PC-3 (cell line): ENCODE measurements at regions not wholly inside any gene's neighbourhood (a gene's known extent, or its start where the extent isn't known, plus 50 kb on each side); places are given as distances from the start of the nearest gene placed in this dataset.

Experiments
- ATAC-seq: fragments of 200-7000 bp; cut with Tn5 transposase; 2 replicates; pipeline ENCODE4 v1.9.1; 2020; ENCODE audit warnings: mild to moderate bottlenecking, moderate library complexity
- BruUV-seq: library from RNA; stranded (reverse); fragments of 400-500 nt; replicated peaks from 2 replicates; lab custom pipeline; 2021; lab: Mats Ljungman, UMichigan
- CTCF ChIA-PET: fragments of 300-600 bp; sonication (Branson Sonifier 250); formaldehyde crosslinking; loops from one replicate; lab custom pipeline; 2022; ENCODE audit warnings: antibody characterized with exemption; lab: Charles Lee
- POLR2A ChIA-PET: fragments of 300-600 bp; sonication (Branson Sonifier 250); formaldehyde crosslinking; loops from one replicate; lab custom pipeline; 2022; ENCODE audit warnings: antibody characterized with exemption; ENCODE audit not compliant: unreplicated experiment; lab: Charles Lee
- DNase-seq: peaks from one replicate; pipeline ENCODE4 v3.0.0-alpha.2; 2015
- H2AFZ ChIP-seq: fragments of 300-600 bp; sonication (generic); 2 replicates; pipeline ENCODE4 v1.6.0; 2016; ENCODE audit warnings: antibody characterized with exemption, low read length
- H3F3A ChIP-seq: fragments of 300-600 bp; sonication (generic); one replicate; pipeline ENCODE4 v1.6.0; 2017; ENCODE audit warnings: antibody characterized with exemption, low read length, control low read depth, mild to moderate bottlenecking; ENCODE audit not compliant: unreplicated experiment
- H3K27ac ChIP-seq: fragments of 300-600 bp; sonication (generic); 2 replicates; pipeline ENCODE4 v1.5.1; 2016; ENCODE audit warnings: mild to moderate bottlenecking, low read length
- H3K27me3 ChIP-seq: fragments of 300-600 bp; sonication (generic); 2 replicates; pipeline ENCODE4 v1.6.1; 2016; ENCODE audit warnings: low read length, mixed read lengths
- H3K36me3 ChIP-seq: fragments of 300-600 bp; sonication (generic); 2 replicates; pipeline ENCODE4 v1.6.1; 2016; ENCODE audit warnings: low read depth, mixed run types, low read length, mixed read lengths
- H3K4me1 ChIP-seq: fragments of 300-600 bp; sonication (generic); 2 replicates; pipeline ENCODE4 v1.5.1; 2016; ENCODE audit warnings: low read length; ENCODE audit not compliant: insufficient read depth
- H3K4me2 ChIP-seq: fragments of 300-600 bp; sonication (generic); 2 replicates; pipeline ENCODE4 v1.6.0; 2016; ENCODE audit warnings: low read length
- H3K4me3 ChIP-seq: fragments of 300-600 bp; sonication (generic); 2 replicates; pipeline ENCODE4 v1.5.1; 2016; ENCODE audit warnings: mild to moderate bottlenecking, low read length, mixed read lengths
- H3K79me2 ChIP-seq: fragments of 300-600 bp; sonication (generic); 2 replicates; pipeline ENCODE4 v1.6.1; 2017; ENCODE audit warnings: low read length, mixed read lengths
- H3K9ac ChIP-seq: fragments of 300-600 bp; sonication (generic); 2 replicates; pipeline ENCODE4 v1.6.0; 2016; ENCODE audit warnings: mild to moderate bottlenecking, low read length
- H3K9me2 ChIP-seq: fragments of 300-600 bp; sonication (generic); replicated peaks from 2 replicates; pipeline ENCODE4 v1.6.1; 2016; ENCODE audit warnings: mixed run types, low read length, mixed read lengths
- H3K9me3 ChIP-seq: fragments of 300-600 bp; sonication (generic); 2 replicates; pipeline ENCODE4 v1.6.1; 2016; ENCODE audit warnings: low read length, mixed read lengths
- H4K20me1 ChIP-seq: fragments of 300-600 bp; sonication (generic); 2 replicates; pipeline ENCODE4 v1.6.1; 2016; ENCODE audit warnings: low read length, mixed read lengths
- EZH2 ChIP-seq: fragments of 300-600 bp; sonication (generic); IDR thresholded peaks from one replicate; pipeline ENCODE4 v1.6.1; 2017; ENCODE audit warnings: antibody characterized with exemption, mild to moderate bottlenecking, low read length; ENCODE audit not compliant: unreplicated experiment
- EZH2phosphoT487 ChIP-seq: fragments of 300-600 bp; sonication (generic); IDR thresholded peaks from 2 replicates; pipeline ENCODE4 v1.6.1; 2018; ENCODE audit warnings: mild to moderate bottlenecking, antibody characterized with exemption, low read length, borderline replicate concordance
- intact Hi-C: fragments of 100-400 bp; cut with micrococcal nuclease; formaldehyde crosslinking; loops from 2 replicates; pipeline ENCODE4 v1.9.0; 2023
- TF ChIP-seq, protein P1 (sequence below): fragments of 300-600 bp; sonication (generic); conservative IDR thresholded peaks from 2 replicates; pipeline ENCODE4 v1.5.1; 2017; ENCODE audit warnings: antibody characterized with exemption, low read depth, mild to moderate bottlenecking, low read length

DNA sequence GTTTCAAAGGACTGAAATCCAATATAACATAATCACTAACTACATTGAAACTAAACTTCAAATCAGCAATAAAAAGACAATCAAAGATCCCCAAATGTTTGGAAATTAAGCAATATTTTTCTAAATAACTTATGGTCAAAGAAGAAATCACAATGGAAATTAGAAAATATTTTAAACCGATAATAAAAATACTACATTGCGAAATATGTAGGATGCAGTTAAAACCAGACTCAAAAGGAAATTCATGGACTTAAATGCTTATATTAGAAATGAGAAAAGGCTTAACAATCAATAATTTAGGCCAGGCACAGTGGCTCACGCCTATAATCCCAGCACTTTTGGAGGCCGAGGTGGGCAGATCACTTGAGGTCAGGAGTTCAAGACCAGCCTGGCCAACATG is 79.0 kb upstream of the HAAO start:
- H3K4me1 ChIP-seq: no peaks in the 10 kb centered on the region
- H3K27me3 ChIP-seq: no peaks in the 10 kb centered on the region
- no peak for TF ChIP-seq EZH2phosphoT487
- H2AFZ ChIP-seq: no peak overlapping the region
- intact Hi-C loops: no loop called here
- no peaks in the 10 kb centered on the region for H4K20me1 ChIP-seq
- DNase-seq (no peak), ATAC-seq (no peak)
- H3K9me3 ChIP-seq: 0 out of 2 replicates have a peak, but pooled peaks cover 5% of the 10 kb centered on the region
- no peaks in the 10 kb centered on the region for H3K79me2 ChIP-seq
- H3K9ac ChIP-seq: no peak overlapping the region
- H3K27ac ChIP-seq: no peak overlapping the region
- CTCF ChIA-PET: no interaction called here
- no peaks in the 10 kb centered on the region for H3K9me2 ChIP-seq
- POLR2A ChIA-PET: no interaction called here
- H3K4me3 ChIP-seq: no peak overlapping the region
- no peak overlapping the region for H3K4me2 ChIP-seq
- H3K36me3 ChIP-seq: no peaks in the 10 kb centered on the region
- no TSS peak for BruUV-seq
- H3F3A ChIP-seq: no peaks in the 10 kb centered on the region

DNA sequence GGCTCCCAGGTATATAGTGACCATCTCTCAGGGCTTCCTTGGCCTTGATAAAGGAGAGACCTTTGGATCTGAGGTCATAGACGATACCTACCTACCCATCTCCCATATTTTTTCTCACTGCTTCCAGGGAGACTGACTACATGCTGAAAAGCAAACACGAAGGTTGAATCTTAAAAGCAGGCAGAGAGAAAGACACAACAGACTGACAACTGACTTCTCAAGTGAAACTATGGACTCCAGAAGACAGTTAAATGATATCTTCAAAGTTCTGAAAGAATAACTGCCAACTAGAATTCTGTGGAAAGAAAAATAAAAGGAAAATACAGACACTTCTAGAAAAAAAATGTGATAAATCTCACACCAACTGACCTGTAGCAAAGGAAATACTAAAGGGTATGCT is 76.5 kb upstream of the HAAO start:
- POLR2A ChIA-PET: no interaction called here
- no peaks in the 10 kb centered on the region for H3F3A ChIP-seq
- intact Hi-C loops: no loop called here

GRCh38 chr2:42868096-42868495 is 75.7 kb upstream of the HAAO start:
- Histone ChIP-seq H4K20me1 (no peaks in the 10 kb centered on the region), H3K9me2 (no peaks in the 10 kb centered on the region), H3K27ac (no peak overlapping the region), H3K4me2 (no peak overlapping the region), H3K4me1 (no peaks in the 10 kb centered on the region), H3K9me3 (0 out of 2 replicates have a peak, but pooled peaks cover 5% of the 10 kb centered on the region), H3K27me3 (no peaks in the 10 kb centered on the region), H3F3A (no peaks in the 10 kb centered on the region), H3K9ac (no peak overlapping the region), H3K4me3 (no peak overlapping the region), H2AFZ (no peak overlapping the region), H3K36me3 (no peaks in the 10 kb centered on the region), H3K79me2 (no peaks in the 10 kb centered on the region)
- DNase-seq: no peak
- CTCF ChIA-PET: no interaction called here
- no TSS peak for BruUV-seq
- no peak for ATAC-seq
- intact Hi-C loops: no loop called here
- TF ChIP-seq EZH2phosphoT487 (no peak), EZH2 (no peak)
- TF ChIP-seq, protein P1, sequence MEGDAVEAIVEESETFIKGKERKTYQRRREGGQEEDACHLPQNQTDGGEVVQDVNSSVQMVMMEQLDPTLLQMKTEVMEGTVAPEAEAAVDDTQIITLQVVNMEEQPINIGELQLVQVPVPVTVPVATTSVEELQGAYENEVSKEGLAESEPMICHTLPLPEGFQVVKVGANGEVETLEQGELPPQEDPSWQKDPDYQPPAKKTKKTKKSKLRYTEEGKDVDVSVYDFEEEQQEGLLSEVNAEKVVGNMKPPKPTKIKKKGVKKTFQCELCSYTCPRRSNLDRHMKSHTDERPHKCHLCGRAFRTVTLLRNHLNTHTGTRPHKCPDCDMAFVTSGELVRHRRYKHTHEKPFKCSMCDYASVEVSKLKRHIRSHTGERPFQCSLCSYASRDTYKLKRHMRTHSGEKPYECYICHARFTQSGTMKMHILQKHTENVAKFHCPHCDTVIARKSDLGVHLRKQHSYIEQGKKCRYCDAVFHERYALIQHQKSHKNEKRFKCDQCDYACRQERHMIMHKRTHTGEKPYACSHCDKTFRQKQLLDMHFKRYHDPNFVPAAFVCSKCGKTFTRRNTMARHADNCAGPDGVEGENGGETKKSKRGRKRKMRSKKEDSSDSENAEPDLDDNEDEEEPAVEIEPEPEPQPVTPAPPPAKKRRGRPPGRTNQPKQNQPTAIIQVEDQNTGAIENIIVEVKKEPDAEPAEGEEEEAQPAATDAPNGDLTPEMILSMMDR: no peak
- POLR2A ChIA-PET: no interaction called here

More for the DNA sequence above, 76.5 kb upstream of the HAAO start:
- Histone ChIP-seq H3K79me2 (no peaks in the 10 kb centered on the region), H3K9me2 (no peaks in the 10 kb centered on the region), H3K4me2 (no peak overlapping the region), H3K4me3 (no peak overlapping the region), H3K9ac (no peak overlapping the region), H3K36me3 (no peaks in the 10 kb centered on the region), H2AFZ (no peak overlapping the region), H4K20me1 (no peaks in the 10 kb centered on the region), H3K4me1 (no peaks in the 10 kb centered on the region), H3K9me3 (0 out of 2 replicates have a peak, but pooled peaks cover 5% of the 10 kb centered on the region), H3K27ac (no peak overlapping the region), H3K27me3 (no peaks in the 10 kb centered on the region)
- TF ChIP-seq, protein P1: no peak
- TF ChIP-seq EZH2phosphoT487: no peak
- TF ChIP-seq EZH2: no peak
- CTCF ChIA-PET: no interaction called here
- ATAC-seq (no peak), DNase-seq (no peak)
- no TSS peak for BruUV-seq
